ENCODE measurements at regions not wholly inside any gene's neighbourhood (a gene's known extent, or its start where the extent isn't known, plus 50 kb on each side); places are given as distances from the start of the nearest gene placed in this dataset.

GRCh38 chr4:187364401-187364800, 631.2 kb upstream of the ZFP42 start:
- TF ChIP-seq CTCF (conservative IDR thresholded peaks at IDR 0.05; ENCODE audit: low read depth): no peak
- H3K27ac ChIP-seq: no peak overlapping the region
- ChIA-PET CTCF (no interaction called here), POLR2A (ENCODE audit: low non-redundant PET) (no interaction called here)
- no peak for DNase-seq (ENCODE audit: low spot score)

- TF ChIP-seq CTCF (conservative IDR thresholded peaks at IDR 0.05; ENCODE audit: low read depth): no peak
- ChIA-PET CTCF (interaction anchor here (0.7 kb wide), 1 partner anchor 541 kb away, joined by 3 read pairs; no protein-coding TSS in a partner anchor), POLR2A (ENCODE audit: low non-redundant PET) (no interaction called here)
- DNase-seq (ENCODE audit: low spot score): no peak
- H3K27ac ChIP-seq: no peak overlapping the region
These were observed 630.7 kb upstream of the ZFP42 start for GRCh38 chr4:187364851-187365250.

GRCh38 chr4:187366530-187366929, 629.0 kb upstream of the ZFP42 start:
- POLR2A ChIA-PET (ENCODE audit: low non-redundant PET): no interaction called here
- no peak for TF ChIP-seq CTCF (conservative IDR thresholded peaks at IDR 0.05; ENCODE audit: low read depth)
- CTCF ChIA-PET: no interaction called here
- H3K27ac ChIP-seq: no peak overlapping the region
- no peak for DNase-seq (ENCODE audit: low spot score)

- ChIA-PET POLR2A (ENCODE audit: low non-redundant PET) (no interaction called here), CTCF (interaction anchor here (0.5 kb wide), 1 partner anchor 56 kb away, joined by 3 read pairs; no protein-coding TSS in a partner anchor)
- no peak overlapping the region for H3K27ac ChIP-seq
- DNase-seq (ENCODE audit: low spot score): no peak
- TF ChIP-seq CTCF (conservative IDR thresholded peaks at IDR 0.05; ENCODE audit: low read depth): no peak
These were observed 624.7 kb upstream of the ZFP42 start for GRCh38 chr4:187370918-187371317.

- TF ChIP-seq CTCF (conservative IDR thresholded peaks at IDR 0.05; ENCODE audit: low read depth): no peak
- DNase-seq (ENCODE audit: low spot score): no peak
- ChIA-PET POLR2A (ENCODE audit: low non-redundant PET) (no interaction called here), CTCF (no interaction called here)
- H3K27ac ChIP-seq: no peak overlapping the region
These were observed 617.1 kb upstream of the ZFP42 start for GRCh38 chr4:187378441-187378840.

GRCh38 chr4:187380181-187380581, 615.4 kb upstream of the ZFP42 start:
- ChIA-PET POLR2A (ENCODE audit: low non-redundant PET) (no interaction called here), CTCF (interaction anchor here (0.6 kb wide), 1 partner anchor 8 kb away, joined by 3 read pairs; no protein-coding TSS in a partner anchor)
- no peak for TF ChIP-seq CTCF (conservative IDR thresholded peaks at IDR 0.05; ENCODE audit: low read depth)
- no peak for DNase-seq (ENCODE audit: low spot score)
- no peak overlapping the region for H3K27ac ChIP-seq

GRCh38 chr4:187383181-187383580, 612.4 kb upstream of the ZFP42 start:
- DNase-seq (ENCODE audit: low spot score): no peak
- no peak for TF ChIP-seq CTCF (conservative IDR thresholded peaks at IDR 0.05; ENCODE audit: low read depth)
- CTCF ChIA-PET: interaction anchor here (0.7 kb wide), 1 partner anchor 194 kb away, joined by 4 read pairs; no protein-coding TSS in a partner anchor
- POLR2A ChIA-PET (ENCODE audit: low non-redundant PET): no interaction called here
- H3K27ac ChIP-seq: no peak overlapping the region

All from RWPE1 (cell line).